CD4-positive, alpha-beta memory T cell (primary cell): ENCODE measurements at regions not wholly inside any gene's neighbourhood (a gene's known extent, or its start where the extent isn't known, plus 50 kb on each side); places are given as distances from the start of the nearest gene placed in this dataset.
"Not testable (repeated sequence)": the region's sequence is repeated elsewhere in the genome, so short reads cannot be mapped to it uniquely, and the experiment has no call there.

Source experiments
- CTCF ChIA-PET: fragments of 350-600 bp; sonication (Branson Sonifier 250); formaldehyde crosslinking; loops from one replicate; lab custom pipeline; 2021; ENCODE audit warnings: inconsistent platforms; ENCODE audit not compliant: partially characterized antibody; lab: Charles Lee
- POLR2A ChIA-PET: fragments of 350-600 bp; sonication (Branson Sonifier 250); formaldehyde crosslinking; loops from one replicate; lab custom pipeline; 2021; ENCODE audit not compliant: partially characterized antibody; lab: Charles Lee
- DNase-seq, 5 donors: peaks; one replicate each; pipeline versions ENCODE4 v3.0.0 to v3.0.0-alpha.2; 2020 to 2022; ENCODE audit warnings: mixed read lengths in 1 of 5
- H3K27ac ChIP-seq: one replicate; pipeline ENCODE4 v1.7.0; 2013; ENCODE audit warnings: low read depth, low read length
- H3K27me3 ChIP-seq: 2 replicates; pipeline ENCODE4 v1.7.0; 2013; ENCODE audit warnings: mild to moderate bottlenecking, low read length, moderate library complexity; ENCODE audit not compliant: insufficient read depth
- H3K36me3 ChIP-seq: 2 replicates; pipeline ENCODE4 v1.7.0; 2013; ENCODE audit warnings: mild to moderate bottlenecking, low read length, moderate library complexity; ENCODE audit not compliant: insufficient read depth
- H3K4me1 ChIP-seq: 2 replicates; pipeline ENCODE4 v1.7.0; 2013; ENCODE audit warnings: mild to moderate bottlenecking, low read length, moderate library complexity; ENCODE audit not compliant: insufficient read depth
- H3K4me3 ChIP-seq, 2 donors: one replicate each; pipeline ENCODE4 v1.7.0; 2013; ENCODE audit warnings: low read length in 2 of 2, mild to moderate bottlenecking in 1 of 2
- H3K9me3 ChIP-seq, 2 donors: one replicate each; pipeline ENCODE4 v1.7.0; 2013; ENCODE audit warnings: low read length in 2 of 2, control low read depth in 1 of 2; ENCODE audit not compliant: control insufficient read depth in 1 of 2
- H3K27ac Mint-ChIP-seq, 7 donors: one replicate each; pipeline ENCODE4 v1.8.0; 2020 to 2021; ENCODE audit warnings: mixed read lengths in 7 of 7, mild to moderate bottlenecking in 6 of 7, inconsistent platforms in 3 of 7, moderate library complexity in 3 of 7
- H3K27me3 Mint-ChIP-seq, 2 donors: one replicate each; pipeline ENCODE4 v1.8.0; 2020 to 2021; ENCODE audit warnings: mixed read lengths in 2 of 2
- H3K36me3 Mint-ChIP-seq, 2 donors: one replicate each; pipeline ENCODE4 v1.8.0; 2020 to 2021; ENCODE audit warnings: mixed read lengths in 2 of 2, inconsistent platforms in 1 of 2, mild to moderate bottlenecking in 1 of 2
- H3K4me1 Mint-ChIP-seq, 4 donors: one replicate each; pipeline ENCODE4 v1.8.0; 2020 to 2021; ENCODE audit warnings: mixed read lengths in 4 of 4, mild to moderate bottlenecking in 1 of 4
- H3K4me3 Mint-ChIP-seq, 8 donors: one replicate each; pipeline ENCODE4 v1.8.0; 2020 to 2021; ENCODE audit warnings: mixed read lengths in 8 of 8, mild to moderate bottlenecking in 7 of 8, moderate library complexity in 6 of 8, inconsistent platforms in 3 of 8
- H3K9me3 Mint-ChIP-seq, 8 donors: one replicate each; pipeline ENCODE4 v1.8.0; 2020 to 2021; ENCODE audit warnings: mixed read lengths in 8 of 8, mild to moderate bottlenecking in 5 of 8, inconsistent platforms in 3 of 8, moderate library complexity in 1 of 8
- intact Hi-C: fragments of 100-400 bp; cut with micrococcal nuclease; formaldehyde crosslinking; loops from one replicate; pipeline ENCODE4 v1.15.1; 2023

- DNase-seq: no peak
- no peaks in the 10 kb centered on the region for H3K4me1 ChIP-seq
- Mint-ChIP-seq H3K9me3 (no peaks in the 10 kb centered on the region), H3K4me1 (no peaks in the 10 kb centered on the region), H3K27me3 (peaks cover 3 to 5% of the 10 kb centered on the region in 2 donors), H3K27ac (no peak overlapping the region), H3K4me3 (no peak overlapping the region), H3K36me3 (no peaks in the 10 kb centered on the region)
- ChIA-PET CTCF (no interaction called here), POLR2A (no interaction called here)
- no peaks in the 10 kb centered on the region for H3K9me3 ChIP-seq
- H3K36me3 ChIP-seq: no peaks in the 10 kb centered on the region
- H3K27ac ChIP-seq: no peak overlapping the region
- intact Hi-C loops: no loop called here
- H3K4me3 ChIP-seq: no peak overlapping the region
- no peaks in the 10 kb centered on the region for H3K27me3 ChIP-seq
These were observed 149.0 kb upstream of the DPH6 start for GRCh38 chr15:35695003-35695402.

GRCh38 chr15:35696767-35697231 is 150.8 kb upstream of the DPH6 start:
- Mint-ChIP-seq H3K4me3 (no peak overlapping the region), H3K27ac (no peak overlapping the region)
- intact Hi-C loops: no loop called here

GRCh38 chr15:35697549-35698299 is 151.8 kb upstream of the DPH6 start:
- H3K9me3 ChIP-seq: no peaks in the 10 kb centered on the region
- H3K4me3 Mint-ChIP-seq: no peak overlapping the region

More at GRCh38 chr15:35696767-35697231, 150.8 kb upstream of the DPH6 start:
- Histone ChIP-seq H3K27me3 (no peaks in the 10 kb centered on the region), H3K9me3 (no peaks in the 10 kb centered on the region), H3K27ac (no peak overlapping the region), H3K4me1 (no peaks in the 10 kb centered on the region), H3K36me3 (no peaks in the 10 kb centered on the region), H3K4me3 (no peak overlapping the region)
- Mint-ChIP-seq H3K27me3 (peaks cover 3% of the 10 kb centered on the region in 2 donors), H3K36me3 (no peaks in the 10 kb centered on the region), H3K9me3 (no peaks in the 10 kb centered on the region), H3K4me1 (no peaks in the 10 kb centered on the region)
- DNase-seq: no peak
- CTCF ChIA-PET: no interaction called here
- POLR2A ChIA-PET: no interaction called here

GRCh38 chr15:35698331-35698730 is 152.4 kb upstream of the DPH6 start:
- POLR2A ChIA-PET: no interaction called here
- Mint-ChIP-seq H3K27me3 (peaks cover 1 to 3% of the 10 kb centered on the region in 2 donors), H3K9me3 (no peaks in the 10 kb centered on the region), H3K4me1 (no peaks in the 10 kb centered on the region), H3K4me3 (no peak overlapping the region), H3K36me3 (no peaks in the 10 kb centered on the region), H3K27ac (no peak overlapping the region)
- H3K36me3 ChIP-seq: no peaks in the 10 kb centered on the region
- intact Hi-C loops: no loop called here
- H3K4me1 ChIP-seq: no peaks in the 10 kb centered on the region
- no peaks in the 10 kb centered on the region for H3K27me3 ChIP-seq
- no peaks in the 10 kb centered on the region for H3K9me3 ChIP-seq
- no peak overlapping the region for H3K4me3 ChIP-seq
- CTCF ChIA-PET: no interaction called here
- no peak overlapping the region for H3K27ac ChIP-seq
- DNase-seq: no peak

More at GRCh38 chr15:35697549-35698299, 151.8 kb upstream of the DPH6 start:
- H3K4me1 ChIP-seq: no peaks in the 10 kb centered on the region
- no peaks in the 10 kb centered on the region for H3K27me3 ChIP-seq
- no peak overlapping the region for H3K4me3 ChIP-seq
- Mint-ChIP-seq H3K36me3 (no peaks in the 10 kb centered on the region), H3K9me3 (no peaks in the 10 kb centered on the region), H3K4me1 (no peaks in the 10 kb centered on the region), H3K27ac (no peak overlapping the region), H3K27me3 (peaks cover 3% of the 10 kb centered on the region in 2 donors)
- ChIA-PET CTCF (no interaction called here), POLR2A (no interaction called here)
- no peak for DNase-seq
- H3K36me3 ChIP-seq: no peaks in the 10 kb centered on the region
- intact Hi-C loops: no loop called here
- H3K27ac ChIP-seq: no peak overlapping the region

- ChIA-PET POLR2A (no interaction called here), CTCF (no interaction called here)
- peaks cover 0 to 1% of the 10 kb centered on the region in 2 donors for H3K27me3 Mint-ChIP-seq
- H3K9me3 Mint-ChIP-seq: no peaks in the 10 kb centered on the region
- intact Hi-C loops: no loop called here
- DNase-seq: no peak
- no peak overlapping the region for H3K27ac Mint-ChIP-seq
- H3K36me3 ChIP-seq: no peaks in the 10 kb centered on the region
- no peaks in the 10 kb centered on the region for H3K27me3 ChIP-seq
- H3K4me3 Mint-ChIP-seq: no peak overlapping the region
- no peaks in the 10 kb centered on the region for H3K4me1 Mint-ChIP-seq
- H3K4me1 ChIP-seq: no peaks in the 10 kb centered on the region
- H3K36me3 Mint-ChIP-seq: no peaks in the 10 kb centered on the region
- no peaks in the 10 kb centered on the region for H3K9me3 ChIP-seq
- H3K4me3 ChIP-seq: no peak overlapping the region
- no peak overlapping the region for H3K27ac ChIP-seq
These were observed 153.1 kb upstream of the DPH6 start for GRCh38 chr15:35698966-35699575.

- H3K4me1 ChIP-seq, DNase-seq, H3K27ac ChIP-seq, H3K9me3 ChIP-seq, H3K27me3 Mint-ChIP-seq, H3K4me3 Mint-ChIP-seq, H3K4me3 ChIP-seq, H3K4me1 Mint-ChIP-seq, H3K9me3 Mint-ChIP-seq, H3K27ac Mint-ChIP-seq, H3K27me3 ChIP-seq, intact Hi-C loops, H3K36me3 Mint-ChIP-seq, H3K36me3 ChIP-seq, CTCF ChIA-PET, POLR2A ChIA-PET: not testable (repeated sequence)
These were observed 154.2 kb upstream of the DPH6 start for GRCh38 chr15:35700091-35700593.

- no peaks in the 10 kb centered on the region for H3K4me1 ChIP-seq
- CTCF ChIA-PET: no interaction called here
- intact Hi-C loops: no loop called here
- Mint-ChIP-seq H3K36me3 (no peaks in the 10 kb centered on the region), H3K4me3 (no peak overlapping the region), H3K4me1 (no peaks in the 10 kb centered on the region), H3K27ac (no peak overlapping the region), H3K9me3 (no peaks in the 10 kb centered on the region), H3K27me3 (peaks cover 0 to 1% of the 10 kb centered on the region in 2 donors)
- H3K36me3 ChIP-seq: no peaks in the 10 kb centered on the region
- no peaks in the 10 kb centered on the region for H3K27me3 ChIP-seq
- no peak overlapping the region for H3K27ac ChIP-seq
- no peaks in the 10 kb centered on the region for H3K9me3 ChIP-seq
- no peak for DNase-seq
- no peak overlapping the region for H3K4me3 ChIP-seq
- POLR2A ChIA-PET: no interaction called here
These were observed 155.6 kb upstream of the DPH6 start for GRCh38 chr15:35701402-35702046.
